ENCODE measurements at regions not wholly inside any gene's neighbourhood (a gene's known extent, or its start where the extent isn't known, plus 50 kb on each side); places are given as distances from the start of the nearest gene placed in this dataset.
A peak's percentile ranks its signal among the peaks of the same experiment; 100 is the strongest.

- Histone ChIP-seq H3K4me1 (no peaks in the 10 kb centered on the region), H3K27ac (no peak overlapping the region), H3K4me3 (no peak overlapping the region), H3K9me3 (no peaks in the 10 kb centered on the region), H3K36me3 (no peaks in the 10 kb centered on the region), H3K27me3 (no peaks in the 10 kb centered on the region)
- TF ChIP-seq CTCF (IDR thresholded peaks at IDR 0.05), result no peak
- TF ChIP-seq POLR2A (IDR thresholded peaks at IDR 0.05), result no peak
- no peak for DNase-seq
- intact Hi-C loops (cut with DNase I), result no loop called here
Measured at GRCh38 chrY:13127476-13127875, 222.8 kb downstream of the DDX3Y start.

- no peak overlapping the region for H3K27ac ChIP-seq
- H3K27me3 ChIP-seq, result no peaks in the 10 kb centered on the region
- TF ChIP-seq POLR2A (IDR thresholded peaks at IDR 0.05) (no peak), CTCF (IDR thresholded peaks at IDR 0.05) (no peak)
- no peaks in the 10 kb centered on the region for H3K9me3 ChIP-seq
- no peak for DNase-seq
- H3K36me3 ChIP-seq, result no peaks in the 10 kb centered on the region
- intact Hi-C loops (cut with DNase I), result no loop called here
- H3K4me3 ChIP-seq, result peak overlapping the region in 1 of 4 donors; percentile 13
- no peaks in the 10 kb centered on the region for H3K4me1 ChIP-seq
Measured at GRCh38 chrY:13149148-13149547, 244.5 kb downstream of the DDX3Y start.

- Histone ChIP-seq H3K36me3 (no peaks in the 10 kb centered on the region), H3K27me3 (no peaks in the 10 kb centered on the region), H3K4me3 (no peak overlapping the region), H3K27ac (no peak overlapping the region), H3K4me1 (no peaks in the 10 kb centered on the region), H3K9me3 (peaks cover 0 to 6% (median 0%) of the 10 kb centered on the region in 3 donors)
- no peak for DNase-seq
- TF ChIP-seq POLR2A (IDR thresholded peaks at IDR 0.05) (no peak), CTCF (IDR thresholded peaks at IDR 0.05) (no peak)
- 89% methylated on average over 1 of the region's 1 CpG; no CpG with 5 or more reads in 1 of the 2 donors for WGBS, 2 donors
- intact Hi-C loops (cut with DNase I), result no loop called here
Measured at GRCh38 chrY:13167698-13168097, 263.0 kb downstream of the DDX3Y start.

- H3K9me3 ChIP-seq, result peaks cover 0 to under 1% (median 0%) of the 10 kb centered on the region in 3 donors
- no peak for DNase-seq
- no peak overlapping the region for H3K4me3 ChIP-seq
- H3K27me3 ChIP-seq, result no peaks in the 10 kb centered on the region
- no peak overlapping the region for H3K27ac ChIP-seq
- no peaks in the 10 kb centered on the region for H3K4me1 ChIP-seq
- H3K36me3 ChIP-seq, result no peaks in the 10 kb centered on the region
- intact Hi-C loops (cut with DNase I), result no loop called here
- TF ChIP-seq CTCF (IDR thresholded peaks at IDR 0.05) (no peak), POLR2A (IDR thresholded peaks at IDR 0.05) (no peak)
- 31% methylated on average over 1 of the region's 1 CpG; no CpG with 5 or more reads in 1 of the 2 donors for WGBS, 2 donors
Measured at GRCh38 chrY:13168257-13168656, 263.6 kb downstream of the DDX3Y start.

All from esophagus squamous epithelium (tissue), 5 donors.